HEK293 (cell line): ENCODE measurements at regions not wholly inside any gene's neighbourhood (a gene's known extent, or its start where the extent isn't known, plus 50 kb on each side); places are given as distances from the start of the nearest gene placed in this dataset.

Experiments
- CTCF ChIA-PET: fragments of 350-600 bp; formaldehyde crosslinking; extraction: SDS; loops from one replicate; lab custom pipeline; 2021; ENCODE audit warnings: antibody characterized with exemption; lab: Yijun Ruan, JAX
- POLR2A ChIA-PET: fragments of 300-600 bp; formaldehyde crosslinking; extraction: SDS; loops from one replicate; lab custom pipeline; 2020; ENCODE audit warnings: antibody characterized with exemption, inconsistent platforms; lab: Yijun Ruan, JAX
- H3K27ac ChIP-seq: fragments of 200-500 bp; sonication (Bioruptor generic); 2 replicates; pipeline ENCODE4 v1.5.1; 2014; ENCODE audit warnings: low read depth, low read length, control low read depth, inconsistent platforms; ENCODE audit errors: extremely low read depth
- H3K36me3 ChIP-seq, 2 experiments: fragments of 200-500 bp in 1 of 2; sonication (Bioruptor generic) in 1 of 2; 1 replicate in 1 of 2; 2 replicates in 1 of 2; pipeline ENCODE4 v1.5.1; 2014 to 2017; ENCODE audit warnings: inconsistent platforms in 2 of 2, low read length in 2 of 2; ENCODE audit not compliant: control insufficient read depth in 2 of 2, insufficient read depth in 1 of 2
- H3K4me1 ChIP-seq: fragments of 200-500 bp; sonication (Bioruptor generic); 2 replicates; pipeline ENCODE4 v1.5.1; 2014; ENCODE audit warnings: mild to moderate bottlenecking, low read length, inconsistent platforms; ENCODE audit not compliant: control insufficient read depth, insufficient read depth
- H3K4me3 ChIP-seq: 2 replicates; pipeline ENCODE4 v1.5.1; 2011; ENCODE audit warnings: low read depth, mild to moderate bottlenecking, control low read depth, low read length, moderate library complexity
- H3K9me3 ChIP-seq: fragments of 200-500 bp; sonication (Bioruptor generic); 2 replicates; pipeline ENCODE4 v1.5.1; 2014; ENCODE audit warnings: low read depth, low read length, inconsistent platforms; ENCODE audit not compliant: control insufficient read depth, insufficient read depth
- BCL11B ChIP-seq: fragments of 450-650 bp; formaldehyde crosslinking; IDR thresholded peaks from 2 replicates; pipeline ENCODE4 v1.5.1; 2016; ENCODE audit warnings: low read depth, missing biosample characterization, missing genetic modification characterization
- EGR2 ChIP-seq: fragments of 450-650 bp; formaldehyde crosslinking; IDR thresholded peaks from 2 replicates; pipeline ENCODE4 v1.5.1; 2016; ENCODE audit warnings: low read depth, missing biosample characterization, missing genetic modification characterization
- KLF7 ChIP-seq: fragments of 450-650 bp; formaldehyde crosslinking; IDR thresholded peaks from 2 replicates; pipeline ENCODE4 v1.5.1; 2016; ENCODE audit warnings: missing biosample characterization, missing genetic modification characterization, borderline replicate concordance
- MEIS1 ChIP-seq: sonication (generic); formaldehyde crosslinking; IDR thresholded peaks from 2 replicates; pipeline ENCODE4 v1.8.1; 2022; ENCODE audit warnings: missing genetic modification reagents, mild to moderate bottlenecking, borderline replicate concordance
- MZF1 ChIP-seq: fragments of 450-650 bp; formaldehyde crosslinking; IDR thresholded peaks from 2 replicates; pipeline ENCODE4 v1.5.1; 2017; ENCODE audit warnings: missing biosample characterization, missing genetic modification characterization, borderline replicate concordance
- OSR2 ChIP-seq: fragments of 450-650 bp; formaldehyde crosslinking; IDR thresholded peaks from 2 replicates; pipeline ENCODE4 v1.5.1; 2016; ENCODE audit warnings: missing biosample characterization, missing genetic modification characterization
- REPIN1 ChIP-seq: fragments of 450-650 bp; formaldehyde crosslinking; IDR thresholded peaks from 2 replicates; pipeline ENCODE4 v1.5.1; 2017; ENCODE audit warnings: missing biosample characterization, missing genetic modification characterization, low read depth
- SCRT1 ChIP-seq: fragments of 450-650 bp; formaldehyde crosslinking; IDR thresholded peaks from 2 replicates; pipeline ENCODE4 v1.5.1; 2016; ENCODE audit warnings: missing biosample characterization, missing genetic modification characterization, borderline replicate concordance
- SCRT2 ChIP-seq: fragments of 450-650 bp; formaldehyde crosslinking; IDR thresholded peaks from 2 replicates; pipeline ENCODE4 v1.5.1; 2016; ENCODE audit warnings: missing biosample characterization, missing genetic modification characterization
- ZBTB44 ChIP-seq: fragments of 450-650 bp; IDR thresholded peaks from 2 replicates; pipeline ENCODE4 v1.5.1; 2018; ENCODE audit warnings: missing biosample characterization, mild to moderate bottlenecking, missing genetic modification characterization
- ZFHX2 ChIP-seq: fragments of 450-650 bp; formaldehyde crosslinking; conservative IDR thresholded peaks from 2 replicates; pipeline ENCODE4 v1.5.1; 2016; ENCODE audit warnings: missing biosample characterization, missing genetic modification characterization
- ZNF16 ChIP-seq: fragments of 450-650 bp; formaldehyde crosslinking; IDR thresholded peaks from 2 replicates; pipeline ENCODE4 v1.5.1; 2016; ENCODE audit warnings: low read depth, missing biosample characterization, missing genetic modification characterization
- ZNF18 ChIP-seq: fragments of 450-650 bp; formaldehyde crosslinking; IDR thresholded peaks from 2 replicates; pipeline ENCODE4 v1.5.1; 2016; ENCODE audit warnings: missing biosample characterization, missing genetic modification characterization
- ZNF239 ChIP-seq: fragments of 450-650 bp; formaldehyde crosslinking; IDR thresholded peaks from 2 replicates; pipeline ENCODE4 v1.5.1; 2016; ENCODE audit warnings: missing biosample characterization, missing genetic modification characterization
- ZNF24 ChIP-seq: fragments of 450-650 bp; formaldehyde crosslinking; IDR thresholded peaks from 2 replicates; pipeline ENCODE4 v1.5.1; 2016; ENCODE audit warnings: missing biosample characterization, missing genetic modification characterization
- ZNF335 ChIP-seq: fragments of 450-650 bp; formaldehyde crosslinking; conservative IDR thresholded peaks from 2 replicates; pipeline ENCODE4 v1.5.1; 2016; ENCODE audit warnings: missing biosample characterization, missing genetic modification characterization
- ZNF398 ChIP-seq: fragments of 450-650 bp; formaldehyde crosslinking; IDR thresholded peaks from 2 replicates; pipeline ENCODE4 v1.5.1; 2017; ENCODE audit warnings: missing biosample characterization, missing genetic modification characterization
- ZNF529 ChIP-seq: fragments of 450-650 bp; formaldehyde crosslinking; IDR thresholded peaks from 2 replicates; pipeline ENCODE4 v1.5.1; 2017; ENCODE audit warnings: missing genetic modification characterization, missing biosample characterization; ENCODE audit not compliant: insufficient replicate concordance
- ZNF548 ChIP-seq: fragments of 450-650 bp; formaldehyde crosslinking; IDR thresholded peaks from 2 replicates; pipeline ENCODE4 v1.5.1; 2016; ENCODE audit warnings: missing biosample characterization, missing genetic modification characterization
- ZNF558 ChIP-seq: fragments of 450-650 bp; formaldehyde crosslinking; IDR thresholded peaks from 2 replicates; pipeline ENCODE4 v1.5.1; 2016; ENCODE audit warnings: missing biosample characterization, missing genetic modification characterization
- ZNF561 ChIP-seq: fragments of 450-650 bp; IDR thresholded peaks from 2 replicates; pipeline ENCODE4 v1.5.1; 2018; ENCODE audit warnings: missing biosample characterization, missing genetic modification characterization, borderline replicate concordance
- ZNF596 ChIP-seq: fragments of 450-650 bp; IDR thresholded peaks from 2 replicates; pipeline ENCODE4 v1.5.0; 2018; ENCODE audit warnings: missing biosample characterization, mild to moderate bottlenecking, missing genetic modification characterization, moderate library complexity
- ZNF624 ChIP-seq: fragments of 450-650 bp; formaldehyde crosslinking; IDR thresholded peaks from 2 replicates; pipeline ENCODE4 v1.5.1; 2017; ENCODE audit warnings: missing biosample characterization, missing genetic modification characterization
- ZNF664 ChIP-seq: fragments of 450-650 bp; formaldehyde crosslinking; IDR thresholded peaks from 2 replicates; pipeline ENCODE4 v1.5.1; 2016; ENCODE audit warnings: missing biosample characterization, missing genetic modification characterization
- ZNF692 ChIP-seq: fragments of 450-650 bp; formaldehyde crosslinking; IDR thresholded peaks from 2 replicates; pipeline ENCODE4 v1.5.1; 2016; ENCODE audit warnings: missing biosample characterization, missing genetic modification characterization
- ZNF830 ChIP-seq: fragments of 450-650 bp; IDR thresholded peaks from 2 replicates; pipeline ENCODE4 v1.5.0; 2018; ENCODE audit warnings: missing biosample characterization, missing genetic modification characterization, low read depth, mild to moderate bottlenecking, moderate library complexity
- ZSCAN5A ChIP-seq: fragments of 450-650 bp; formaldehyde crosslinking; IDR thresholded peaks from 2 replicates; pipeline ENCODE4 v1.5.1; 2016; ENCODE audit warnings: missing biosample characterization, missing genetic modification characterization
- ZXDB ChIP-seq: fragments of 450-650 bp; formaldehyde crosslinking; IDR thresholded peaks from 2 replicates; pipeline ENCODE4 v1.5.1; 2016; ENCODE audit warnings: missing biosample characterization, missing genetic modification characterization

- Histone ChIP-seq H3K4me1 (peaks cover 7% of the 10 kb centered on the region), H3K27ac (no peak overlapping the region), H3K4me3 (no peak overlapping the region), H3K9me3 (no peaks in the 10 kb centered on the region)
- no peak for TF ChIP-seq ZNF529 (tag by site-specific recombination)
- no peak for TF ChIP-seq ZNF548 (tag by site-specific recombination)
- TF ChIP-seq ZNF596 (tag by site-specific recombination), result no peak
- no peak for TF ChIP-seq ZNF561
- TF ChIP-seq ZNF239 (tag by site-specific recombination), result no peak
- TF ChIP-seq OSR2, result no peak
- TF ChIP-seq ZNF398, result no peak
- TF ChIP-seq REPIN1, result no peak
- no peak for TF ChIP-seq MEIS1 (CRISPR knock-in tag)
- no peak for TF ChIP-seq ZNF18 (tag by site-specific recombination)
- no peak for TF ChIP-seq ZNF624 (tag by site-specific recombination)
- TF ChIP-seq ZSCAN5A (tag by site-specific recombination), result no peak
- no peak for TF ChIP-seq ZNF664 (tag by site-specific recombination)
- TF ChIP-seq SCRT1 (tag by site-specific recombination), result no peak
- no peak for TF ChIP-seq MZF1 (tag by site-specific recombination)
- no peak for TF ChIP-seq ZNF830
- TF ChIP-seq ZXDB (tag by site-specific recombination), result no peak
- TF ChIP-seq ZNF558 (tag by site-specific recombination), result no peak
- no peak for TF ChIP-seq ZNF24
- no peak for TF ChIP-seq BCL11B
- TF ChIP-seq, all 188 proteins: peak for 0
- ChIA-PET POLR2A (interaction anchor here (0.6 kb wide), 1 partner anchor 207 kb away, joined by 3 read pairs; no protein-coding TSS in a partner anchor), CTCF (no interaction called here)
- no peaks in the 10 kb centered on the region for H3K36me3 ChIP-seq
These were observed 338.4 kb downstream of the SATB1 start for GRCh38 chr3:18086760-18087159.

- no peaks in the 10 kb centered on the region for H3K36me3 ChIP-seq
- POLR2A ChIA-PET, result interaction anchor here (0.6 kb wide), 1 partner anchor 207 kb away, joined by 3 read pairs; no protein-coding TSS in a partner anchor
- CTCF ChIA-PET, result no interaction called here
- H3K27ac ChIP-seq, result no peak overlapping the region
- H3K9me3 ChIP-seq, result no peaks in the 10 kb centered on the region
- no peak for TF ChIP-seq ZNF692
- no peak for TF ChIP-seq KLF7
- peak; percentile 41; the same call in 1 of the 2 replicates for TF ChIP-seq SCRT2 (tag by site-specific recombination)
- 0 out of 2 replicates have a peak, but pooled peaks have one; percentile 38 for TF ChIP-seq ZNF335 (tag by site-specific recombination)
- TF ChIP-seq ZBTB44, result no peak
- peak; percentile 87 for TF ChIP-seq EGR2 (tag by site-specific recombination)
- peak; percentile 95 for TF ChIP-seq ZFHX2 (tag by site-specific recombination)
- no peak for TF ChIP-seq ZNF16 (tag by site-specific recombination)
- H3K4me3 ChIP-seq, result no peak overlapping the region
- H3K4me1 ChIP-seq, result peaks cover 7% of the 10 kb centered on the region
These were observed 339.1 kb downstream of the SATB1 start for GRCh38 chr3:18086078-18086477.
